Left ventricle myocardium inferior (tissue), 1 donor: ENCODE measurements at regions not wholly inside any gene's neighbourhood (a gene's known extent, or its start where the extent isn't known, plus 50 kb on each side); places are given as distances from the start of the nearest gene placed in this dataset.

ENCODE experiments used
- DNase-seq: peaks from one replicate; pipeline ENCODE4 v3.0.0-alpha.2; 2020
- H3K27ac ChIP-seq: fragments of 200-600 bp; replicated peaks from 2 replicates; pipeline ENCODE4 v1.8.0; 2021
- H3K27me3 ChIP-seq: fragments of 200-600 bp; 2 replicates; pipeline ENCODE4 v1.8.0; 2021; ENCODE audit warnings: low read depth
- H3K36me3 ChIP-seq: fragments of 200-600 bp; 2 replicates; pipeline ENCODE4 v1.8.0; 2021
- H3K4me1 ChIP-seq: fragments of 200-600 bp; 2 replicates; pipeline ENCODE4 v1.8.0; 2021
- H3K4me3 ChIP-seq: fragments of 200-600 bp; 2 replicates; pipeline ENCODE4 v1.8.0; 2021; ENCODE audit warnings: mild to moderate bottlenecking, moderate library complexity
- H3K9me3 ChIP-seq: fragments of 200-600 bp; replicated peaks from 2 replicates; pipeline ENCODE4 v1.8.0; 2021
- CTCF ChIP-seq: fragments of 200-600 bp; IDR thresholded peaks from 2 replicates; pipeline ENCODE4 v1.8.0; 2021; ENCODE audit warnings: antibody characterized with exemption, mild to moderate bottlenecking, borderline replicate concordance
- intact Hi-C: fragments of 100-400 bp; cut with micrococcal nuclease; formaldehyde crosslinking; loops from one replicate; pipeline ENCODE4 v1.11.0; 2022
- donor health status: DM: no; HTN: yes; CAD: no; lungs with severe emphysema.

GRCh38 chr10:91352760-91353159, 57.4 kb upstream of the HECTD2 start:
- intact Hi-C loops = no loop called here
- no peak overlapping the region for H3K4me3 ChIP-seq
- H3K27ac ChIP-seq = no peak overlapping the region
- H3K4me1 ChIP-seq = peaks cover 24% of the 10 kb centered on the region
- no peak for TF ChIP-seq CTCF
- no peaks in the 10 kb centered on the region for H3K36me3 ChIP-seq
- peaks cover 19% of the 10 kb centered on the region for H3K27me3 ChIP-seq
- H3K9me3 ChIP-seq = no peaks in the 10 kb centered on the region
- no peak for DNase-seq

GRCh38 chr10:91354166-91355075, 55.7 kb upstream of the HECTD2 start:
- no peak overlapping the region for H3K27ac ChIP-seq
- H3K4me1 ChIP-seq = peaks cover 13% of the 10 kb centered on the region
- TF ChIP-seq CTCF = no peak
- H3K27me3 ChIP-seq = peaks cover 29% of the 10 kb centered on the region
- intact Hi-C loops = no loop called here
- no peak overlapping the region for H3K4me3 ChIP-seq
- no peak for DNase-seq
- no peaks in the 10 kb centered on the region for H3K9me3 ChIP-seq
- no peaks in the 10 kb centered on the region for H3K36me3 ChIP-seq

GRCh38 chr10:91355998-91356397, 54.1 kb upstream of the HECTD2 start:
- intact Hi-C loops = no loop called here
- Histone ChIP-seq H3K27me3 (peaks cover 31% of the 10 kb centered on the region), H3K9me3 (no peaks in the 10 kb centered on the region), H3K27ac (no peak overlapping the region), H3K36me3 (no peaks in the 10 kb centered on the region), H3K4me1 (no peaks in the 10 kb centered on the region), H3K4me3 (no peak overlapping the region)
- TF ChIP-seq CTCF = no peak
- DNase-seq = no peak

GRCh38 chr10:91357497-91357896, 52.6 kb upstream of the HECTD2 start:
- Histone ChIP-seq H3K27ac (no peak overlapping the region), H3K9me3 (peaks cover 7% of the 10 kb centered on the region), H3K27me3 (peaks cover 31% of the 10 kb centered on the region), H3K36me3 (no peaks in the 10 kb centered on the region), H3K4me3 (no peak overlapping the region), H3K4me1 (no peaks in the 10 kb centered on the region)
- intact Hi-C loops = no loop called here
- no peak for DNase-seq
- TF ChIP-seq CTCF = no peak
